ENCODE measurements at regions not wholly inside any gene's neighbourhood (a gene's known extent, or its start where the extent isn't known, plus 50 kb on each side); places are given as distances from the start of the nearest gene placed in this dataset.

- Histone ChIP-seq H3K4me3 (ENCODE audit: low read depth, low read length, poor library complexity, severe bottlenecking) (no peak overlapping the region), H3K36me3 (ENCODE audit: insufficient read depth, low read length) (no peaks in the 10 kb centered on the region), H4K20me1 (ENCODE audit: insufficient read depth, low read length) (no peaks in the 10 kb centered on the region), H3K9me3 (ENCODE audit: low read length) (no peaks in the 10 kb centered on the region), H2AFZ (ENCODE audit: low read length) (no peak overlapping the region), H3K4me1 (ENCODE audit: insufficient read depth, low read length, poor library complexity, severe bottlenecking) (no peaks in the 10 kb centered on the region), H3K79me2 (ENCODE audit: insufficient read depth, low read depth, low read length) (no peaks in the 10 kb centered on the region), H3K9me2 (ENCODE audit: insufficient read depth, low read length) (no peaks in the 10 kb centered on the region), H3K27ac (ENCODE audit: low read depth, low read length, poor library complexity, severe bottlenecking) (no peak overlapping the region), H3K4me2 (ENCODE audit: low read length) (no peak overlapping the region)
- POLR2A ChIA-PET: interaction anchor here (1.0 kb wide), 1 partner anchor 462 kb away, joined by 3 read pairs; no protein-coding TSS in a partner anchor
- BruUV-seq (replicated peaks): no TSS peak
- intact Hi-C loops (cut with micrococcal nuclease; ENCODE audit: unreplicated experiment): no loop called here
- TF ChIP-seq, protein P1, sequence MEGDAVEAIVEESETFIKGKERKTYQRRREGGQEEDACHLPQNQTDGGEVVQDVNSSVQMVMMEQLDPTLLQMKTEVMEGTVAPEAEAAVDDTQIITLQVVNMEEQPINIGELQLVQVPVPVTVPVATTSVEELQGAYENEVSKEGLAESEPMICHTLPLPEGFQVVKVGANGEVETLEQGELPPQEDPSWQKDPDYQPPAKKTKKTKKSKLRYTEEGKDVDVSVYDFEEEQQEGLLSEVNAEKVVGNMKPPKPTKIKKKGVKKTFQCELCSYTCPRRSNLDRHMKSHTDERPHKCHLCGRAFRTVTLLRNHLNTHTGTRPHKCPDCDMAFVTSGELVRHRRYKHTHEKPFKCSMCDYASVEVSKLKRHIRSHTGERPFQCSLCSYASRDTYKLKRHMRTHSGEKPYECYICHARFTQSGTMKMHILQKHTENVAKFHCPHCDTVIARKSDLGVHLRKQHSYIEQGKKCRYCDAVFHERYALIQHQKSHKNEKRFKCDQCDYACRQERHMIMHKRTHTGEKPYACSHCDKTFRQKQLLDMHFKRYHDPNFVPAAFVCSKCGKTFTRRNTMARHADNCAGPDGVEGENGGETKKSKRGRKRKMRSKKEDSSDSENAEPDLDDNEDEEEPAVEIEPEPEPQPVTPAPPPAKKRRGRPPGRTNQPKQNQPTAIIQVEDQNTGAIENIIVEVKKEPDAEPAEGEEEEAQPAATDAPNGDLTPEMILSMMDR (conservative IDR thresholded peaks at IDR 0.05; ENCODE audit: low read length): no peak
- no peak for TF ChIP-seq EZH2phosphoT487 (IDR thresholded peaks at IDR 0.05; ENCODE audit: borderline replicate concordance, low read depth, low read length)
- CTCF ChIA-PET (ENCODE audit: unreplicated experiment): no interaction called here
- no peak for DNase-seq (ENCODE audit: low spot score)
Measured at GRCh38 chr6:155980014-155980767, 524.6 kb upstream of the NOX3 start.

DNA sequence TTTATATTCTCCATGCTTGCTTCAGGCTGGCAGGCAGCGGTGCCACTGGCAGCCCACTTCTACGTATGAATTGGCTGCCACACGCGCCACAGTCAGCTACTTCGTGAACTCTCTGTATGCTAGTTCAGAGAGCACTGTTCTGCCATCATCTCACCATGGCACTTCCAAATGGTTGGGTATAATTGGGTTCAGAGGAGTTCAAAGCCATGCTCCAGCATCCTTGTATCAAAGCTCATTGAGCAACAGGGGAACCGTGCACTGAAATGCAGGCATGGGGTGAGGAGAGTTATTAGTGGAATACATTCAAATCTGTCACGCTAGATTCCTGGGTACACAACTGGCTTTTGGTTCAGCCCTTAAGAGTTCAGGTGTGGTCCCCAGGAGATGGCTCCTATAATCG lies 519.9 kb upstream of the NOX3 start:
- BruUV-seq (replicated peaks): no TSS peak
- POLR2A ChIA-PET: no interaction called here

More for the DNA sequence above, 519.9 kb upstream of the NOX3 start:
- Histone ChIP-seq H3K36me3 (ENCODE audit: insufficient read depth, low read length) (no peaks in the 10 kb centered on the region), H3K27ac (ENCODE audit: low read depth, low read length, poor library complexity, severe bottlenecking) (no peak overlapping the region), H3K4me1 (ENCODE audit: insufficient read depth, low read length, poor library complexity, severe bottlenecking) (no peaks in the 10 kb centered on the region), H3K79me2 (ENCODE audit: insufficient read depth, low read depth, low read length) (no peaks in the 10 kb centered on the region), H3K4me3 (ENCODE audit: low read depth, low read length, poor library complexity, severe bottlenecking) (no peak overlapping the region), H3K9me2 (ENCODE audit: insufficient read depth, low read length) (no peaks in the 10 kb centered on the region), H2AFZ (ENCODE audit: low read length) (no peak overlapping the region), H4K20me1 (ENCODE audit: insufficient read depth, low read length) (no peaks in the 10 kb centered on the region), H3K9me3 (ENCODE audit: low read length) (no peaks in the 10 kb centered on the region), H3K4me2 (ENCODE audit: low read length) (no peak overlapping the region)
- no peak for TF ChIP-seq EZH2phosphoT487 (IDR thresholded peaks at IDR 0.05; ENCODE audit: borderline replicate concordance, low read depth, low read length)
- TF ChIP-seq, protein P1 (conservative IDR thresholded peaks at IDR 0.05; ENCODE audit: low read length): no peak
- CTCF ChIA-PET (ENCODE audit: unreplicated experiment): no interaction called here
- no peak for DNase-seq (ENCODE audit: low spot score)
- intact Hi-C loops (cut with micrococcal nuclease; ENCODE audit: unreplicated experiment): no loop called here

Measured in OCI-LY7 (cell line).